ENCODE measurements at regions not wholly inside any gene's neighbourhood (a gene's known extent, or its start where the extent isn't known, plus 50 kb on each side); places are given as distances from the start of the nearest gene placed in this dataset.
A peak's percentile ranks its signal among the peaks of the same experiment; 100 is the strongest.

DNA sequence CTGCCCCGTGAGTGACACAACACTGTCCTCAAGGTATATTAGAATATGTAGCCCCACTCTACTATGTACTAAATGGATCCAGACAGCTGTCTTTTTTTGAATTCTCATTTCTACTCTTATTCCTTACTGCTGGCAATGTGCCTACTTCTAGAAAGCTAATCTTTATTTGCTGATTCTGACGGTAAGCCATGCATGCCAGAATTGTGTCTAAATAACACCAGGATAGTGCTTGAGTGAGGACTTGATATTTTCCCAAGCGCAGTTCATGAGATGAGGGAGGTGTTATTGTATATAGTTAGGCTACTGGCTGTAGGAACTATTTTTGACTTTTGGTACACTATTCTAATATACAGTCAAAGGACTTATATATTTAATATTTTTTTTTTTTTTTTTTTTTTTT is 316.2 kb upstream of the NAV3 start:
- DNase-seq: no peak
- intact Hi-C loops (cut with DNase I): no loop called here

DNA sequence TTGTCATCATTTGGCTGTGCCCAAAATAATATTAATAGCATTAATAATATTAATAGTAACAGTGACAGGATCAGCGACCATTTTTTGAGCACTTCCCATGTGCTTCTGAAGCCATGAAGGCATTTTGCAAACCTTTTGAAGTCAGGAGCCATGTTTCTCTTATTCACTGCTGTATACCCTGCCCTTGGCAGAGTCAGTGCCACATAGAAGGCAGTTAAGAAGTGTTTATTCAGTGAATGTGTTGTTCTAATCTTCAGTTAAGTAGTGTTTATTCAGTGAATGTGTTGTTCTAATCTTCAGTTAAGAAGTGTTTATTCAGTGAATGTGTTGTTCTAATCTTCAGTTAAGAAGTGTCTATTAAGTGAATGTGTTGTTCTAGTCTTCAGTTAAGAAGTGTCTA is 319.7 kb upstream of the NAV3 start:
- DNase-seq: no peak
- intact Hi-C loops (cut with DNase I): no loop called here

DNA sequence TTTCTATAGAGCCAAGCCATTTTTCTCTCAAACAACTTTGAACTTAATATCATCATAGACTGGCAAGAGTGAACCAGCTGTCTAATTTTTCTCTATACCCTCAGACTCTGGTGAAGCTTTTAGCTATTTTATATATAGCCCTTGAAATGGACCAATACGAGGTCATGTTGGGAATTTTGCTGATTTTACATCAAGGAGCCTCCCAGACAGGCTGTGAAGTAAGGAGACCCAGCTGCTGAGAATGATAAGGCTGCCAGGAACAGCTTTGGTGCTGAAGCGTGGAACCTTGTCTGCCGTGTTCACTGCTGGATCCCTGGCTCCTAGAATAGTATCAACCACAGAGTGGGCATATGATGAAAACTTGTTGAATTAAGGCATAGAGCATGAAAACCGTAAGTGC is 326.2 kb upstream of the NAV3 start:
- no peak for DNase-seq
- intact Hi-C loops (cut with DNase I): no loop called here

DNA sequence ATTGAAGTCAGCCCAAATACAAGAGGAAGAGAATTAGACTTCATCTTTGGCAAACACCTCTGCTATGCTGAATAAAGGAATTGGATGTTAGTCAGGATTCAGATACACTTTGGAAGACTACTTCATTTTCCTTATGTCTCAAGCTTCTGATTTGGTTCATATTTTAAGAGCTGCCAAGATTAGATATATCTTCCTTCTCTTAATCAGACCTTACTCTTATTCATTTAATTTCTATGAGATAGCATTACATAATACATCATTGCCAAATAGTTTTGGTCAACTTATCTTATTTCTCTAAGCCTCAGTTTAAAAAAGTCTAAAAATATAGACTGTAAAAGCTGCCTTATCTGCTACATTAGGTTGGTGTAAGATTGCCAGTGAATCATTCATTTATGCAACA is 330.6 kb upstream of the NAV3 start:
- intact Hi-C loops (cut with DNase I): no loop called here
- DNase-seq: no peak

DNA sequence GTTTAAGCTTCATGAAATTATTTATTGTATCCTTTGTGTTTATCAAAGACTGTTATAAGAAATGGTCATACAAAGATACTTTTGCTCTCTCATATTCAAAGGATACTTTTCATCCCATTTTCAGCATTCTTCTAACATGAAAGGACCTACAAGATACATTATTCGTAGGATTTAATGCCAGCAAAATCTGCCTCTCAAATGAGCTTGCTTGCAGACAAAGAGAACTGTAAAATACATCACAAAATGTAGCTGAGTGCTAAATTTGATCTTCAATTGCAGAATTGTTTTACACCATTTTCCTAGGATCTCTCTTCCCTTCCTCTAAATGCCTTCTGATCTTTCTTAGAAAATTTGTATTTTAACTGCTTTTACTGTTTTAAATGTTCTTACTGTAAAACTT is 333.0 kb upstream of the NAV3 start:
- intact Hi-C loops (cut with DNase I): no loop called here
- DNase-seq: no peak

DNA sequence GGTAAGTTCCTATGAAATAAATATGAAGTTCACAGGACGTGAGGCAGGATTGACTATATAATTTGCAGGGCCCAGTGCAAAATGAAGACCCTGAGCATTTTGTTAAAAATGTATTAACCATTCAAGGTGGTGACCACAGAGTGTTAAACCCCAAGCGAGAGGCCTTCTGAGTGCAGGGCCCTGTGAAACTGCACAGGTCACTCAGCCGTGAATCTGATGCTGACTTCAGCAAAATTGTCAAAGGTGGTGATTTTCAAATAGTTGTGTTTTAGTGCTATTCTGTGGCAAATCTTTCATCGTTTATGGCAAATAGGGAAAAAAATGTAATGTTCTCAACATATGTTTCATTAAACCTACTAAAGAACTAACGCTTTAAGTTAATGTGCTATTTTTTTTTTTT is 334.0 kb upstream of the NAV3 start:
- intact Hi-C loops (cut with DNase I): no loop called here
- no peak for DNase-seq

DNA sequence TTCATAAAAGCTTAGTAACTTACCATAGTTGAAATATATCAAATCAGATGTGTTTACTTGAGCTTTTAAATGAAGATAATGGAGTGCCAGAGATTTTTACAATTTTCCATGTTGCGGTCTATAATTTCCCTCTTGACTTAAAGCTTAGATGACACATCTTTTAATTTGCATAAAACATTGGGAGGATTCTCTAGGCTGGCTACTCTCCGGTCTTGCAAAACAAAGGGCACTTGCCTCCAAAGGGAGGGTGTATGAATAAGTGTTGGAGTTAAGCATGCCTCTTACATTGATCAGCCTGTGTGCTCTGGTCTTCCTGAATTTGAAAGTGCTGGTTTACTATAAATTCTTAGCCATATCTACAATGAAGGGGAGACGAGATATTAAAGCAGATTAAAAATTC is 336.4 kb upstream of the NAV3 start:
- DNase-seq: no peak
- intact Hi-C loops (cut with DNase I): no loop called here

DNA sequence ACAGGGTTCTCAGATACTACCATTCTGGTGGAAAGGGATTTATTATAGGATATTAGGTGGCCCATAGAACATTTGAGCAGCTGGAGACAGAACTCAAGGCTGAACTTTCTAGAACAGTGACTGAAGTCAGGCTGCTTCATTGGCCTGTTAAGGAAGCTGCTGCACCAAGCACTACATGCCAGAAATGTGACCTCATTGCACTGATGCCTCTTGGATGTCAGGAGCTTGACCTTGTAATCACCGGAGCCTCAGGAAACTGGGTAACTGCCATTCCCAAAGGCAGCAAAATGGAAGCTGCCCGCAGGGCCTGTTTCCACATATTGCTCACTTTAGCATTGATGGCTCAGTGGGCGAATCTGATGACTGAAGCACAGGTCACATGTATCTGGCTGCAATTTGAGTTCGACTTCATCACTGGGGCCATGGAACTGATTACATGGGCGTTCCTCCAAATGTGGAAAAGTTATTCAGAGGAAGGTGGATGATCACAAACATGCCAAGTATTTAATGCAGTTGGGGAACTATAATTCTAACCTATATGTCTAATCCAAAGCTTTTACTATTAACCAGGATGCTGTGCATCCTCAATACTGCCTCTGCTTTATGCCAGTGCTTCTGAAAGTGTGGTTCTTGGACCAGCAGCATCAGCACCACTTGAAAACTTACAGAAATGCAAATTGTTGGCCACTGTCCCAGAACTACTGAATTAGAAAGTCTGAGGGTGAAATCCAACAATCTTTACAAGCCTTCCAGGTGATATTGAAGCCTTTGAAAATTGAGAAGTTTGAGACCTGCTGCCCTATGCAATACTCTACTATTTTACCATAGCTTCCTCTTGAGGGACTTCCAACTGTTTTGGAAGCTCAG is 337.2 kb upstream of the NAV3 start:
- peak in 2 of 10 donors; percentile 18 to 52 for DNase-seq
- intact Hi-C loops (cut with DNase I): no loop called here

DNA sequence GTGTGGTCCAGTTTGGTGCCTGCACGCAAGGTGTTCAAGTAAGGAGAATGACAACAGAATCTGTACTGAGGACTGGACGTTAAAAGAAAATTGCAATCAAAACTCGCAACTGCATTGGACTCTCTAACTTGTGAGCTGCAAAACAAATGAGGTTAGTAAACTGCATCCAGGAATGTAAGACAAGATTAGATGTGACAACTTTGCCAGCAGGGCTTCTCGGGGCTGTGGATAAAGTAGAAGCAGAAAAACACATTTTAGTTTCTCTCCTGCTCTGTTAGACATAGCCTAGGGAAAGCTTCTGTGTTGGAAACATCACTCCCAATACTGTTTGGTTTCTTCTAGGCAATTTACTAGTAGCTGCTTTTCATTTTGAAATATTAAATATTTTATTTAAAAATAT is 338.2 kb upstream of the NAV3 start:
- intact Hi-C loops (cut with DNase I): no loop called here
- no peak for DNase-seq

DNA sequence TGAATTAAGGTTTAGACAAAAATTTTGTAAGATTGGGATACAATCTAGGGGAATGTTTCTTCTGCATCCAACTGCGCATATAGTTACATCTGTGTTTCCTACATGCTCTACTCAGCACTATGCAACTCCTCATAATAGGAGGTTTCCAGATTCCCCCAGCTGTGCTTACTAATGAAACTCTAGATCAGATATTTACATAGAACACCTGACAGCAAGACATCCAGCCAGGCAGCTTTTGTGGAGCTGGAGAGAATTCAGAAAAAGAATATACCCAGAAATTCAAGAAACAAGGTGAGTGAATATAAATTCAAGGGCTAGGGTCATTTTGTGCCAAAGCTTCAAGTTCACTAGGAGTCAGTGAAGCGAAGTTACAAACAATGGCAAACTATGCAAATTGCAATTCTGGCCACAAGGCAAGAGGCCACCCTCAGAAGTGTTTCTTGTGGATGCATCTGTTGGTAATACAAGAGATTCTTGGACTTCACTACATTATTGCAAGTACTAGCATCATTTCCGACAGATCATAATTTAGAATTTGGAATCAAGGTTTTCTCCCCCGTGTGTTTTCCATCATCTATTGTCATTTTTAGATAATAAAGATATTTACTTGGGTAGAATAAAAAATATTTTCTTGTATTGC is 341.2 kb upstream of the NAV3 start:
- intact Hi-C loops (cut with DNase I): no loop called here
- DNase-seq: no peak

DNA sequence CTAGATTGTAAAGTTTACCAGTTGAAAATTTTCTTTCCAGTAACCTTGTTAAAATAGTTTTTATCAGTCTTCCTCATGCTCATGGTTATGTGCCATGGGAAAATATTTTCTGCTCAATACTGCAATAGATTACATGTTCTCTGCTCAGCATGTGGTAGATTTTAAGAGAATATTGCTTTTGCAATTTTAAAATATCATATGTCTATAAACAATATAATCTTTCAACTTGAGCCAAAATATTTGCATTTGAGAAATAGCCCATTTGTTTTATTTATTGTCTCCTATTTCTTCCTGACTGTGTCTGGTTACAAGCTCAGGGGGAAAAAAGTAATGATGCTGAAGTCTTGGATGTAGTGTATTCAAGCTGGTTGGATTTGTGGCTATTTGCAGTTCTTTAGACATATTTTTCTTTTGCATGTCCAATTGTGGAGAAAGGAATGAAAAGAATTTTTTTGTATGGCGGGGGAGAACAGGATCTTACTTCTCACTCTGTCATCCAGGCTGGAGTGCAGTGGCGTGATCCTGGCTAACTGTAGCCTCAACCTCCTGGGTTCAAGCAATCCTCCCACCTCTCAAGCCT is 342.6 kb upstream of the NAV3 start:
- DNase-seq: no peak
- intact Hi-C loops (cut with DNase I): no loop called here

DNA sequence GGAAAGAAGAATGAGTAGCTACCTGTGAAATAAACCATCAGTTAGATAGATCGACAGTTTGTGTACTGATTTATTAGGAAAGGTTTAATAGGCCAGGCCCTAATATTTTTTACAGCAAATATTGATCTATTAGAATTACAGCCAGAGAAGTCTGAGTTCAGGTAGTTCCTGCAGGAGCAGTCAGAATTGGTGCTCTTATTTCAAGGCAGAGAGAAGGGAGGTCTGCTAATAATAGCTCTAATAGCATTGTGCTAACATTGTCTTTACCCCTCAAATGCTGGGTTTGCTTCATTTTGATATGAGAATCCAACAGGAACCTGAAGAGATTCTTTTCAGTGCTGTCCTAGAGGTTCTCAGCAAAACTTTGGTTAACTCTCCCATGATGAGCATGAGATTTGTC is 343.8 kb upstream of the NAV3 start:
- no peak for DNase-seq
- intact Hi-C loops (cut with DNase I): no loop called here

DNA sequence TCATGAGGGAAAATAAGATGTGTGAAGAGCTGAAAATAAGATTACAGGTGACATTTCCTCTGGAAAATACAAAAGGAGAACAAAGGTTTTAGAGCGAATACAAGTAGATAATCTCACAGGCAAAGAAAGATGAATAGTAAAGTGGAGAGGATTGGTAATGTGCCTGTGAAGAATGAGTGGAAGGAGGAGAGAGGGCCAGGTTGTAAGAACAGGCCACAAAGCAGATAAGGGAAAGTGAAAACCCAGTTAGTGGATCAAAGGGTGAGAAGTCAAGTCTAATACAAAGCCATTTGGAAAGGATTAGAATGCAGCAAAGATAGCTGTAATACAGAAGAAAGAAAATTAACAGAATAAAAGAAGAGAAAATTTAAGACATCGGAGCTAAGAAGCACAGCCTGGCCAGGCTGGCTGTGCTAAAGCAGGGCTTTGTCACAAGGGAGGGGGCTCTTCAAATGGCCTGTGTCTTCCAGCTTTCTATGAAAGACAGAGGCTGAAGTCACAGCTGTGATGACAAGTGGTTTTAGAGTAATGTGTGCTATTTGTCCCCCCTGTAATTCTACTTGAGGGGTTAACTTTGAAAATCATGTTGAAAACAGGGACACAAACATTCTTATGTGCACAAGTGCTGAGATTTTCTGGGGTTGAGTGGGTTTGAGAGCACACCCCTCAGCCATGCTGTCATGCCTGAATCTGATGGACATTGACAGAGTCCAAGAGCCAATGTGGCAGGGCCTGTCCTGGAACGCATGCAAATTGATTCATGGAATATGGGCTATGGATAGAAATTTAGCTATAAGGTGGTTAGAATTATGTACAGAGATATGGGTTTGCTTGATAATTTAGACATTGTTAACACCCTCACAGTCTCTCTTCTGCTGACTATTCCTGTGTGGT is 344.5 kb upstream of the NAV3 start:
- intact Hi-C loops (cut with DNase I): no loop called here
- DNase-seq: peak in 1 of 10 donors; percentile 67

DNA sequence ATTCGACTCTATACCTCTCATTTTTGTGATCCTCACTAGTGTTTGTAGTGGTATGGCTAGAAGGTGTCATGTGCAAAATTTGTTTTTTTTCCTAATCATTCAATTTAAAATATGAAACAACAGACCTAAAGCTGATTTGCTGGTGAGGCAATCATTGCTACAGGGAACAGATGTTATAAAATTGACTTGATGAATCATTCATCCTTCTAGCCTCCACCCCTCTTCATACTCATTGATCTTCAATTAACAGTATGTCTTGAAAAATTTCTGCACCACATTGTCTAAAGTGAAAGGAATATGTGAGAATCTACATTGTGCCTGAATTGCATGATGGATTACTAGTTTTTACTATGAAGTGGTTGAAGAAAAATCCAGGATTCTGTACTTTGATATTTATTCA is 349.0 kb upstream of the NAV3 start:
- intact Hi-C loops (cut with DNase I): no loop called here

DNA sequence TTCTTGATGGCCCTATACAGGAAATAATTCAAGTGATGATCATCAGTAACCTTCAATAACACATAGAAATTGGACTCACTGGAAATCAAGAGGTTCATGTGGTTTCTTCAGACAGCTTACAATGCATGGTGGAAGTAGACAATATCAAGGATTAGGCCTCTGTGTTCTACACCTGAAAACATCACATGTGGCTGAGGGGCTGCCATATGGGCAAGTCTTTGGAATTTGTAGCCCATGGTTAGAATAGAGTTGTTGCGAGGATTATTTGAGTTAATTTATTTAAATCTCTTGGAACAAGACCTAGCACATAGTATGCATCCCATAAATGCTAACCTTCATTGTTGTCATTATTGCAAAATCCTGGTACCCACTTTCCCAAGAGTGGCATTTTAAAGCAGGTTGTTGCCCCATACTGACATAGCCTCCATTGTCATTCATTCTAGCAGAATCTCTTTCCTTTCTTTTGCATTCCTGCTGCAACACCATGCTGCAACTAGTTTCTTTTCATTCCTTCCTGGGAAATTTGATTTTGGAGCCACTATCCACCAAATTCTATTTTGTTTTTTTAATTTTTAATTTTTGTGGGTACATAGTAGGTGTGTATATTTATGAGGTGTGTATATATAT is 352.7 kb upstream of the NAV3 start:
- intact Hi-C loops (cut with DNase I): no loop called here
- no peak for DNase-seq

More for the DNA sequence above, 349.0 kb upstream of the NAV3 start:
- no peak for DNase-seq

DNA sequence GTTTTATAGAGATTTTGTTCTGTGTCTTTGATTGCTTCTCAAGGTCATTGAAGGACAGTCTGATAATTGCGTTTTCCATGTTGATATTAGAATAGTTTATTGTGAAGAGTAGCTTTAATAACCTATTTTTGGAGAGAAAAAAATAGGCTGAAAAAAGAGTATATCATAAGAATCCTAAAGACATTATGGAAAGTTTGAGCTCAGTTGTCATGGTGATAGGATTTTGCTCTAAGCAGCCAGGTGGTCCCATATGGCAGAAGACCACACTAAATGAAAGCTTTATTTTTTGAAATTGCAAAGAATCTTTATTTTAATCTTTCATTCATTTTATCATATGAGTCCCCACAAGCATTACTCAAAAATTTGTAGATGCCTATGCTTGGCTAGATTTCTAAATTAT is 358.9 kb upstream of the NAV3 start:
- DNase-seq: no peak
- intact Hi-C loops (cut with DNase I): no loop called here

DNA sequence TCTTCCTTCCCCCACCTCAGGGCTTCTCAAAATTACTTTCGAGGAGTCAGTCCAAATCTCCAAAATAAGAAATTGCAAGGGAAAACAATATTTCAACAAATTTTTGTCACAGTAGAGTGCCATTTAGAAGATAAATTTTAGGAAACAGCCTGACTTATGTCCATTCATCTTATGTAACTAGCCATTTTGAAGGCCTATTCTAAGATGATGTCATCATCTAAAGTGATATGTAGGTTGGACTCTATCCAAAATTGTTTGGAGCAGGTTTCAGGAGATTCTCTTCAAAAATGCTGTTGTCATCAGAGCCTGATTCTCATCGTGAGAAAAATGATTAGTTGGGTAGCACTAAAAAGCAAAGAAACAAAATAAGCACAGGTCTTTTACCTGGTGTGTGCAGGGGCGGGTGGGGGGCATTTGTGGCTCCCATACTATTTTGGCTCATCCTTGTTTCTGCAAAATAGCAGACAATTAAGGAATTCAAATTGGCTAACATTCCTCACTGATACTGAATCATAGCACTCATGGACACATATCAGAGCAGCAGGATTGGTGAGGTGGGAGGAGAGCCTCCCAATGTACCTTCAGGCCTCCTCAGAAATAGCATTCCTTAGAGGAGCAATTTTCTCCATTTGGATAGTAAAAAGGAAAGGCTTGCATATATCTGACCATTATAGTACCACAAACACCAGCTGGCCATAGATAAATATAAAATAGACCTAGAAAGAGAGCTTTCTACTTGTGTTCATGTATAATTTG is 360.9 kb upstream of the NAV3 start:
- no peak for DNase-seq
- intact Hi-C loops (cut with DNase I): no loop called here

DNA sequence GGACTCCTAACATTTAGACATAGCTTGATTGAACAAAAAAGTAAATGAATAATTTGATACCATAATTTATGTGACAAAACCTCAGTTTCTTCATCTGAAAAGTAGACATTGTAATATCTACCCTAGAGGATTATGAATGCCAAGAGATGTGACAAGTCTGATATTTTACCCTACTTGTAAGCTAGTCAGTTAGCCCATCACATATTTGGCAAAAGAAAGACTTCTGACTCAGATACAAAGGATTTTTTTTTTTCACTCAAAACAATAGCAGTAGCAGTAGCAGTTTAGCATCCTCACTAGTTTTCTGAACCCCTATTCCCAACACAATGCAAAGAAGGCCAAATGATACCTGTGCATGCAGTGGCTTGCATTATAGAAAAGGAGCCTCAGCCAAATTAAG is 377.3 kb upstream of the E2F7 start:
- no peak for DNase-seq
- intact Hi-C loops (cut with DNase I): no loop called here

DNA sequence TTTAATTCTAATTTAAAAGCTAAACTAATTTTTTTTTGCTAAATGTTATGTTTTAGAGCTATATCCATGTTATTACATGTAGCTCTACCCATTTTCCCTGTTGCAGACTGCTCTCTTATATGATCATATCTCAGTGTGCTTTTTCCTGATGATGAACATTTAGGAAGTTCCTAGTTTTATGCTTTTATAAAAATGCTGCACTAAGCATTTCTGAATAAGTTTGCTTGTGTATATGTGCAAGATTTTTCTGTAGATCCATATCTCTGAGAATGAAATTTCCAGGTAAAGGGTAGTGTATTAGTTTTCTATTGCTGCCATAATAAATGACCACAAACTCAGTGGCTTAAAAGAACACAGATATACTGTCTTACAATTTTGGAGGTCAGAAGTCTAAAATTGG is 374.4 kb upstream of the E2F7 start:
- intact Hi-C loops (cut with DNase I): no loop called here
- no peak for DNase-seq

DNA sequence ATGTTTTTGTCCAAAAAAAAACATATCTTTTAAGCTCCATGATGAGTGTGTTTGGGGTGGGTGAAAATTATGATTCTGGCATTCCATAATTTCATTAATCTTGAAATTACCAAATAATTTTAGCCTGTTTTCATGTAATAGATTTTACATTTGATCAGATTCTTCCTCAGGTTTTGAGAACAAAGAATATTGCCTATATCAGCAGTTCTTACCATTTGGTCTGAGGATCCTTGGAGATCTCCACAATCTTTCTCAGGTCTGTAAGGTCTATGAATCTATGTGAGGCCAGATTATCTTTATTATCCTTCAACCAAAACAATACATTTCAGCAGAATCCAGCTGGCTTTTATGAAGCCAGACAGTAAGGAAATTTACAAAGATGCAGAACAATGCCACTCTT is 373.3 kb upstream of the E2F7 start:
- intact Hi-C loops (cut with DNase I): no loop called here
- no peak for DNase-seq
